ENCODE measurements at regions not wholly inside any gene's neighbourhood (a gene's known extent, or its start where the extent isn't known, plus 50 kb on each side); places are given as distances from the start of the nearest gene placed in this dataset.
"Not testable (repeated sequence)": the region's sequence is repeated elsewhere in the genome, so short reads cannot be mapped to it uniquely, and the experiment has no call there.

DNA sequence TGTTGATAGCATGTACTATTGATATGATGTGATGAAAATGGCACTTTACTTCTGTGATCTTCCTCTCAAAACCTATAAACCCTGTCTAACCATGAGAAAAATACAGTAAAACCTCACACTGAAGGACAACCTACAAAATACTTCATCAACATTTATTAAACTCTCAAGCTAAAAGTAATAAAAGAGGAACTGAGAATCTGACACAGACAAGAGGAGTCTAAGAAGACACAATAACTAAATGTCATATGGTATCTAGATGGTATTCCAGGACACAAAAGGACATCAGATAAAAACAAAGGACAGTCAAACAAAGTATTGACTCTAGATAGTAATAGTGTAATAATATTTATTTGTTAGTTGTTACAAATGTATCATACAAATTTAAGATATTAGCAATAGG is 655.3 kb downstream of the SH3BGRL start:
- intact Hi-C loops (cut with DNase I) = no loop called here
- DNase-seq = no peak

DNA sequence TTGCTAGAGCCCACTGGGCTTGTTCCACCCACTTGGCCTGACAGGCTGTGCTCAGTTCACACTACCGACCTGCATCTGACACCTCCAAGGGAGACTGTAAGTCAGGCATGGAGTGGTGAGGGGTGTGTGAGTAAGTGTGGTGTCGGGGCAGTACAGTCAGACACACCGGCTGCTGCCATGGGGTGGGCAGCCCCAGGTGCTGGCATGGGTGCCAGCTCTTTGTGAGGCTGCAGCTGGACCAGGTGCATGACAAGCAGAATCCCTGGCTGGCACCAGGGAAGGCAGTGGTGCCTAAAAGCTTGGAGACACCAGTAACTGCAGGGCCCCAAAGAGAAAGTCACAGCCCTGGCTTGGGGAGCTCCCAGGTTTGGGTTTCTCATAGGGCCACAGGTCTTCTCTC is 665.0 kb downstream of the SH3BGRL start:
- intact Hi-C loops (cut with DNase I) = no loop called here
- no peak for DNase-seq

DNA sequence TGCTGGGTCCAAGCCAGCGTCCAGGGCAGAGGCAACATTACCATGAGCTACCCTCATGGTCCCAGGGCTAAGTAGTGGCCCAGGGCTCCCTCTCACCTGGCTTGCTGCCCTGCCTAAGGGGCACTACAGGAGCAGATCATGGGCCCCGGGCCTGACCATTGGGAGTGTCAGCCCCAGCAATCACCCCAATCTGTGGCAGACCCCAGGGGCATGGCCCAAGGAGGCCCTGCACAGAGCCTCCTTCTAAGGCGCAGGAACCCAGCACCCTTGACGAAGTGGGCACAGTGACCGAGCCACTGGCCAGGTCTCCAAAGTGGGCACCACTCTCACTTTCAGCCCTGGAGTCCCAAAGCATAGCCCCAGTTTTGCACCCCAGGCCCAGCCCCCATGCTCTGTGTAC is 667.1 kb downstream of the SH3BGRL start:
- intact Hi-C loops (cut with DNase I) = no loop called here
- no peak for DNase-seq

DNA sequence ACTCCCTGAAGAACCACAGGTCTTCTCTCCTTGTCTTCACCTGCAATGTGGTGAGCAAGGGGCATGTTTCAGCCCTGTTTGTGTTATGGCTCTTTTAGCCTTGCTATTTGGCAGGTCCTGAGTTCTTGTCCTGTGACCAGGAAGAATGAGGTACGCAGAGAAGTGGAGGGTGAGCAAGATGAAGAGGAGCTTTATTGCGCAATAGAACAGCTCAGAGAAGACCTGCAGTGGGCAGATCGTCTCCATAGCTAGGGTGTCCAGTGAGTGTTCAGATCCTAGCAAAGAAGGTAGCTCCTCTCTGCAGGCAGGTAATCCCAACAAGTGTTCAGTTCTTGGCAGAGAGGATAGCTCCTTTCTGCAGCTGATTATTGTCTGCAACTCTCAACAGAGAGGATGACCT is 672.9 kb downstream of the SH3BGRL start:
- DNase-seq = no peak
- intact Hi-C loops (cut with DNase I) = no loop called here

DNA sequence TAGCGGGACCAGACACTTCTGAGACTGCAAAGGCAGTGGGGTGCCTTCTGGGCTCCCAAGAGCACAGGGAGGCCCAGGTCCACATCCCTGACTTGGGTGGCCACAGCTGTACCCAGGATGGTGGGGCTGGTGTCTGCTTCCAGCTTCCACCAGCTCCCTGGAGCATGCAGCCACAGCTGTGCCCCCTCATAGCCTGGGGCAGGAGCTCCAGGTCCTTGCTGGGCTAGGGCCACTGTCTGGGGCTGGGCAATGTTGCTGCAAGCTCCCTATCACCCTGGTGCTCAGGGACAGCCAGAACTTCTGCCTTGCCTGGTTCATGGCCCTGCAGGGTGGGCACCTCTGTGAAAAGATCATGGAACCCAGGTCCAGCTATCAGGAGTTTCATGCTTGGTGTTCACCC is 673.9 kb downstream of the SH3BGRL start:
- no peak for DNase-seq
- intact Hi-C loops (cut with DNase I) = no loop called here

DNA sequence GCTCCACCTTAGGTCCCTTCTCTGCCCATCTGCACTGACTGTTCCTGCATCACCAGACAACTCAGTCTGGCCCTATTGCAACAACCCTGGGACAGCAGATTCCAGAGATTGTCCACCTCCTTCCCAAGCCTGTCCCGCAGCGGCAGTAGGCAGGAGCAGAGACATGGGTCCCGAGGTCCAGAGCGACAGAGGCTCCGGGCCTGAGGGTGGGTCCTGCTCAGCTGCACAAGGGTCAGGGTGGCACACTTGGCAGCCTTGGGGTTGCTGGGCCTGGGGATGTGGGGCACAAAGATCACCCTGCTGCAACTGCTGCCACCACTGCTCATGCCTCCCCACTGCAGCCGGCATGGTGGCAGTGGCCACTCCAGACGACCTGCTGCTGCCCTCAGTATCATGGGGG is 674.5 kb downstream of the SH3BGRL start:
- no peak for DNase-seq
- intact Hi-C loops (cut with DNase I) = no loop called here

DNA sequence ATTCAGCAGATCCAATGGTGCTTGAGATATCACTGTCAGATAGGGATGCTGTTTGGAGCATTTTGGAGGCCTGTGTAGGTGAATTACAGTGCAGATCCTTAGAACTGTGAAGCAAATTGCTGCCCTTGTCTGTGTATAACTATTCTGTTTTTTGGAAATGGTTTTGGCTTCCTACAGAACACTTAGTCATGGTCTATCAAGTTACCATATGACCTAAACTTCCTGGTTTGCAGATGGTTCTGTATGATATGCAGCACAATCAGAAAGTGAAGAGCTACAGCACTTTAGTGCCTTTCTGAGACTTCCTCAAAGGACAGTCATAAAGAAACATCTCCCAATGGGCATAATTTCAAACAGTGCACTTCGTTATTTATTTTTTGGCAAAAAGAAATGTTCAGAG is 688.6 kb downstream of the SH3BGRL start:
- intact Hi-C loops (cut with DNase I) = no loop called here
- DNase-seq = no peak

DNA sequence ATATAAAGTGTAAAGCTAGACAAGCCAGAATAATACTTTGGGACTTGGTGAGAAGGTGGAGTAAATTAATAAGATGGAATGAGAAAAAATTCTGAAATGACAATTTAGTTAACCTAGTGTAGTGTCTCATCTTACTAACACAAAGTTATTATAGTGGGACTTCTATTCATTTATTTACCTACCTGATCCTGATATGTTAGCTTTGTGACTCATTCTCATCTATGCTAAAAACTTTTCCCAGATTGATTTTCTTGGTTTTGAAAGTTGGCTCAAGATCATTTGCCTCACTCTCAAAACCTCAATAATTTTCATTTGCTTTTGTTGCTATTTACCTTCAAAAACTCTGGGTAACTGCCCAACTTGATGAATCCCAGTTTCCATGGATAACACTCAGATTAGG is 698.6 kb downstream of the SH3BGRL start:
- no peak for DNase-seq
- intact Hi-C loops (cut with DNase I) = no loop called here

DNA sequence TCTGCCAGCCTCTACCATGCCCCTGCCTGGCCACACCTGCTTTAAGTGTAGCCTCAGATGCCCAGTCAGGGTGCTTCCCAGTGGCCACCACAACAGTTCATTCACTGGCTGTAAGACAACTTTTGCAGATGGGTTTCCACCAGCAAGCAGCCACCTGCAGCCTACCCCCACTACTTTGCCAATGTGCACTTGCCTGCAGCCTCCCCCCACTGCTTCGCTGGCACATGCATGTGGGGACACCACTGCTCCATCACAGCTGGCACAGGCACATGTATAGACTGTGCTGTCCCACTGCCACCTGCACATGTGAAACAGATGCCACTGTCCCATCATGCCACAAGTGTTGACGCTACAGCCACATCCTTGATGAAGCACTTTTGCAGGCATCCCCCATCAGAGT is 723.9 kb downstream of the SH3BGRL start:
- intact Hi-C loops (cut with DNase I) = no loop called here
- no peak for DNase-seq

DNA sequence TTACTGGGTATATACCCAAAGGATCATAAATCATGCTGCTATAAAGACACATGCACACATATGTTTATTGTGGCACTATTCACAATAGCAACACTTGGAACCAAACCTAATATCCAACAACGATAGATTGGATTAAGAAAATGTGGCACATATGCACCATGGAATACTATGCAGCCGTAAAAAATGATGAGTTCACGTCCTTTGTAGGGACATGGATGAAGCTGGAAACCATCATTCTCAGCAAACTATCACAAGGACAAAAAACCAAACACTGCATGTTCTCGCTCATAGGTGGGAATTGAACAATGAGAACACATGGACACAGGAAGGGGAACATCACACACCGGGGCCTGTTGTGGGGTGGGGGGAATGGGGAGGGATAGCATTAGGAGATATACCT is 744.0 kb downstream of the SH3BGRL start:
- DNase-seq; intact Hi-C loops (cut with DNase I): not testable (repeated sequence)

DNA sequence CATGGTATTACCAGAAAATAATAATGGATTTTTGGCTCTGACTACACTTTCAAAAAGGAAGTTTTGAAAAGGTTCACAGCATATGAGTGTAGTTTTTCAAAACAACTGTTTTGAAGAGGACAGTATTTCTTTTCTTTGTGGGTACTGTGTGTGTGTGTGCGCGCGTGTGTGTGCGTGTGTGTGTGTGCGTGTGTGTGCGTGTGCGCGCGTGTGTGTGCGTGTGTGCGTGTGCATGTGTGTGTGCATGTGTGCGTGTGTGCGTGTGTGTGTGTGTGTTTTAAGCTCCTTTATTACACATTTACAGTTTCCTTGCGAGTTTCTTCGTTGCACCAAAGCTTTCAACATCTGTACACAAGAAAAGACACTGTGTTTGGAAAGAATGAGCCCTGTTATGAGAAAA is 755.4 kb downstream of the SH3BGRL start:
- intact Hi-C loops (cut with DNase I) = no loop called here
- DNase-seq = no peak

DNA sequence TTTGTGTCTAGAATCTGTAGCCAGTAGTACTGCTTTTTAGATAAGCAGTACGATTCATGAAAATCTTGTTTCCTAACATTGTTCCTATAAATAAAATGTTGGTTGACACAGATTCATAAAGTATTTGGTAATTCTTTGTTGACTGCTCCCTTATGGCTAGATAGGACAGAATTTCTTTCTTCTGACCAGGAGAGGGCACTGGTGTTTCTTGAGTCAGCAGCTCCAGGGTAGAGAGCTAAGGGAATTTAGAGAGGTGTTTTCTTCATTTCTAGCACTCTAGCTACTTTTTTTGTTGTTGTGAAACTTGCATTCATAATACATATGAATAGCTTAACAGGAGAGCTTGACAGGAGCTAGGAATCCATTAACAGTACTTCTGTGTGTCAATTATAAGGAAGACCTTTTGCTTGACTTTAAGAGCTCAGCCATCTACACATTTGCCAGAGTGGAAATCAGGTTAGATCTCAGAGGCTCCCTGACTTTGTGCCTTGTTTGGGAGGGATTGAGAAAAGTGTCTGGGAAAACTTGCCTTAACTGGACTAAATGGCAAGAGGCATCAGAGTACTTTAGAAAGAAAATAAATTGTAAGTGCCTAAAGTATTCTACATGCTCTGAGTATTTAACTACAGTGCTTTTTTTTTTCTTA is 756.1 kb downstream of the SH3BGRL start:
- intact Hi-C loops (cut with DNase I) = no loop called here
- peak in 11 of 42 donors; percentile 1 to 40 (median 13) for DNase-seq

DNA sequence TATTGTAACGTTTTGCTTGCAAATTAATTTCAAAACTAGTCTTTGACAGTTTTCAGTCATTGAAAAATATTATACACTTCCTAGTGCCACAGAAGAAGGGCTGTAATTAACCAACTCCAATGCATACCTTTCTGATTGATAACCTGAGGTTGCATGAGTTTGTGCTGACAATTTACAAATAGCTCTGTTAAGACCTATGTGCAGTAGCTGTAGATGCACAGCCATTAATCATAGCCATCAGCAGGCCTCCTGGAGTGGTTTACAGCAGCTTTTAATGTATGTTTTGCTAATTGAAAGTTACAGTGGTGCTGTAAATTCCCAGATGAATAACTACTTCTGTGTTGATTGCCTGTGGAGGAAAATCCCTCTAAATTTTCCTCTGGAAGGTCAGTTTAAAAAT is 758.1 kb downstream of the SH3BGRL start:
- intact Hi-C loops (cut with DNase I) = no loop called here
- DNase-seq = no peak

DNA sequence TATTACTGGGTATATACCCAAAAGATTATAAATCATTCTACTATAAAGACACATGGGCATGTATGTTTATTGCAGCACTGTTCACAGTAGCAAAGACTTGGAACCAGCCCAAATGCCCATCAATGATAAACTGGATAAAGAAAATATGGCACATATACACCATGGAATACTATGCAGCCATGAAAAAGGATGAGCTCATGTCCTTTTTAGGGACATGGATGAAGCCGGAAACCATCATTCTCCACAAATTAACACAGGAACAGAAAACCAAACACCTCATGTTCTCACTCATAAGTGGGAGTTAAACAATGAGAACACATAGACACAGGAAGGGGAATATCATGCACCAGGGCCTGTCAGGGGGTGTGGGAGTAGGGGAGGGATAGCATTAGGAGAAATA is 772.5 kb downstream of the SH3BGRL start:
- intact Hi-C loops (cut with DNase I); DNase-seq: not testable (repeated sequence)

DNA sequence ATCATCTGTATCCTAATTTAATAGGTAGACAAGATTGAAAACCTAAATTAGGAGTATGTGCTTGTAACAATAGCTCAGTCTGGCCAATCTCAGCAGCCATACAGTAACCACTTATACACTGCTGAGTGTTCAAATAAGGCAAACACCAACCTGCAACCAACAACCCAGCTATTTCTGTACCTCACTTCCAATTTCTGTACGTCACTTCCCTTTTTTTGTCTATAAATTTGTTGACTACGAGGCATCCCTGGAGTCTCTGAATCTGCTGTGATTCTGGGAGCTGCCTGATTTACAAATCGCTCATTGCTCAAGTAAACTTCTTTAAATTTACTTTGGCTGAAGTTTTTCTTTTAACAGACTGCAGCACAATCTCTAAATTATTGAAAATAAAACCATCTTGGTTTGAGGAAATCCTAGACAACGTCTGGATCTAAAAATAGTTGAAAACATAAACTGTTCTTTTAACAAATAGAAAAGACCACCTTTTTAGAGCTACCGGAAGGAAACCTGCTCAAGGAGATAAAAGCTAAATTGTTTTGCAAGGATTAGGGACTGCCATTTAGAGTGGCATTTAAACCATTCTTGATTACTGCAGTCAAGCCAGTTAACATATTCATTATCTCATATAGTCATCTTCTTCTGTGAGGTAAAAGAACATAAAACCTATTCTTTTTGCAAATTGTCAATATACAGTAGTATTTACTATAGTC is 778.1 kb downstream of the SH3BGRL start:
- intact Hi-C loops (cut with DNase I) = no loop called here
- DNase-seq = no peak

DNA sequence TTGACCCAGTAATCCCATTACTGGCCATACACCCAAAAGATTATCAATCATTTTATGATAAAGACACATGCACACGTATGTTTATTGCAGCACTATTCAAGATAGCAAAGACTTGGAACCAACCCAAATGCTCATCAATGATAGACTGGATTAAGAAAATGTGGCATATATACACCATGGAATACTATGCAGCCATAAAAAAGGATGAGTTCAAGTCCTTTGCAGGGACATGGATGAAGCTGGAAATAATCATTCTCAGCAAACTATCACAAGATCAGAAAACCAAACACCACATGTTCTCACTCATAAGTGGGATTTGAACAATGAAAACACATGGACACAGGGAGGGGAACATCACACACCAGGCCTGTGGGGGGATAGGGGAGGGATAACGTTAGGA is 785.3 kb downstream of the SH3BGRL start:
- intact Hi-C loops (cut with DNase I); DNase-seq: not testable (repeated sequence)

DNA sequence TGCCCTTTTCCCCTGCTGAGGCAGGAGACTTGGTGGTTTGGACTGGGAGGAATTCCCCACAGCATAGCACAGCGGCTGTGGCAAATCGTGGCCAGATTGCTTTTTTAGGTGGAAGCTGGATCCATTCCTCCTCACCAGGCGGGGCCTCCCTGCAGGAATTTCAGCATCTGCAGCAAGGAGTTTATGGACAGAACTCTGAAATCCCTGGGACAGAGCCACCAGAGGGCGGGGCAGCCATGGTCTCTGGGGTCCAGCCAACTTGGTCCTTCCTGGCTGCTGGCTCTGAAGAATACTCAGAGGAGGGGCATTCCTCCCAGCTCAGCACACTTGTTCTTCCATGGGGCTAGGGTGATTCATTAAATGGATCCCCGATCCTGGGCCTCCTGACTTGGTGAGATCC is 794.3 kb downstream of the SH3BGRL start:
- DNase-seq = peak in 1 of 42 donors; percentile 12
- intact Hi-C loops (cut with DNase I) = no loop called here

DNA sequence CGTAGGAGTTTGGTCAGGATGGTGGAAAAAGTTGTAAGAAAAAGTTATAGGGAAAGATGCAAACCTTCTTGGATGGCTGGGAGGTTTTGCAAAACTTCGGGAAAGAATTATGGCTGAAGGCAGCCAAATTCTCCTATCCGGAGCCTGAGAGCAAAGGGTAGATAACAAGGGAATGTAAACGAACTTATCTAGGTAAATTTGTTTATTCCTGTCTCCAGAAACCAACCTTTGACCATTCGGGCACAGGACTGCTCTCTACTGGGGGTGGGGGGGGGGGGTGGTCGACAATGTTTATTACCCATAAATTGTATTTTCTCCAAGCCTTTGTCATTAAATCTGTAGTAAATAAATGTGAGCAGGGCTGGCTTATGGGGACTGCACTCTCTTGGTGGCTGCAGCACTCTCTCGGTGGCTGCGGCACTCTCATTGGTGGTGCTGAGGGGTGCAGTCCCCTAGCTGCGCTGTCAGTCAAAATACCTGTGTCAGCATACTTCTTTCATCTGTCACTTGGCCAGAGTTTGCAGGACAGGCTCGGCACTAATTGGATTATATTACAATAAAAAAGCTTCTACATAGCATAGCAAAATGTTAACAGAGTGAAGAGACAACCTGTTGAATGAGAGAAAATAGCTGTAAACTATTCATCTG is 827.8 kb downstream of the SH3BGRL start:
- DNase-seq = no peak
- intact Hi-C loops (cut with DNase I) = no loop called here

DNA sequence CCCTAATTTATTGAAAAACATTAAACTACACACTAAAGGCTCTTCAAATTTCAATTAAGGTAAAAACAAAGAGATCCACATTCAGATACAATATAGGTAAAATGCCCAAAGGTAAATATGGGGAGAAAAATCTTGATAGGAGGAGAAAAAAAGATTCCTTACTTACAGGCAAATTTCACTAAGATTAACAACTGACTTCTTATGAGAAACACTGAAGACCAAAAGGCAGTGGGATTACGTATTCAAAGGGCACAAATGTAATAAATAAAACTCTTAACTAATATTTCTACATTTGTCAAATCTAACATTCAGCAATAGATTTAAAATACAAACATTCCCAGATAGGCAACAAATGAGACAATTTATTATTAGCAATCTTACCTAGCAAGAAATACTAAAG is 829.3 kb downstream of the SH3BGRL start:
- no peak for DNase-seq
- intact Hi-C loops (cut with DNase I) = no loop called here

DNA sequence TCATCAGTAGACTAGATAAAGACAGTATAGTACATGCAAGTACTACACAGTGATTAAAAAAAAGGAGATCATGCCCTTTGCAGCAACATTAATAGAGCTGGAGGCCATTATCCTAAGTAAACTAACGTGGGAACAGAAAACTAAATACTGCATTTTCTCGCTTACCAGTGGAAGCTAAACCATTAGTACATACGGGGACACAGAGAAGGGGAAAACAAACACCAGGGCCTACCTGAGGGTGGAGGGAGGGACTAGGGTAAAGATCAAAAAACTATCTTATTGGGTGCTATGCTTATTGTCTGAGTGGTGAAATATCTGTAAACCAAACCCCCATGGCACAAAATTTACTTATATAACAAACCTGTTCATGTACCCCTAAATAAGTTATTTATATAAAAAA is 836.9 kb downstream of the SH3BGRL start:
- intact Hi-C loops (cut with DNase I) = no loop called here

DNA sequence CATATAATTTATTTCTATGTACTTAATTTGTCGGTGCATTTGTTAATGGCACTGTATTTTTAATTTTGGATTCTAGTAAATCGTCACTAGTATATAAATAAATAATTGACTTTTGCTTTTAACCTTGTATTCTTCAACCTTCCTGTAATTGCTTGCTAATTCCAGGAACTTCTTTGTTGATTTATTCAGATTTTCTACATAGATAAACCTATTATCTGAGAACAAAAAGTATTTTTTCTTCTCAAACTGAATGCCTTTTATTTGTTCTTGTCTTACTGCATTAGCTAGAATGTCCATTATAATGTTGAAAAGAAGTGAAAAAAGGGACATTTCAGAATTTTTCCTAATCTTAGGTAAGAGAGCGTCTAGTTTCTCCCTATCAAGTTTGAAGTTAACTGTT is 839.1 kb downstream of the SH3BGRL start:
- intact Hi-C loops (cut with DNase I) = no loop called here
- DNase-seq = no peak

More for the DNA sequence above, 836.9 kb downstream of the SH3BGRL start:
- no peak for DNase-seq
